ENCODE measurements at regions not wholly inside any gene's neighbourhood (a gene's known extent, or its start where the extent isn't known, plus 50 kb on each side); places are given as distances from the start of the nearest gene placed in this dataset.

DNA sequence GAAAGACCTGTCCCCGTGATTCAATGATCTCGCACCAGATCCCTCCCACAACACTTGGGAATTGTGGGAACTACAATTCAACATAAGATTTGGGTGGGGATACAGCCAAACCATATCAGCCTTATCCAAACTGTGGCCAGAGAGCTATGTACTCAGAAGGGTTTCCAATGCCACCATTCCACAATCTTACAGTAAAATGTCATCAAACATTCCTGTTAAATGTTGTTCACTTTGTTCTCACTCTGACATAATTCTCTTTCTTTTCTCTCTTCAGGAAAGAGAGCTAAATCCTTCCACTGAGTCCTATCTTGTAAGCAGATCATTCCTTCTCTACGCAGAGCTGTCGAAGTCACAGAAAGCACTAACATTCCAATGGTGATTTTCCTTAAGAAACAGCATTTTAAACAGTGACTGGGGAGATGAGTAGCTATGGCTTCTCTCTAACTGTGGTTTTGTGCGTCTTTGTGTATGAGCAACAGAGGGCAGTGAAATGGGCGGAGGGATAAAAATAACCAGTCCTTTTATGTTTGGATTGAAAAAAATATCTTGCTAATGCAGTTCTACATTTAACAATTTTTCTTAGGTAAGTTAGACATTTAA is 684.7 kb downstream of the EPHA4 start:
- H3K36me3 ChIP-seq = no peaks in the 10 kb centered on the region
- H3K4me1 ChIP-seq = no peaks in the 10 kb centered on the region
- ATAC-seq = no peak
- intact Hi-C loops (cut with DNase I) = no loop called here
- H3K27me3 ChIP-seq = no peaks in the 10 kb centered on the region
- no peaks in the 10 kb centered on the region for H3K9me3 ChIP-seq
- no peak for DNase-seq
- TF ChIP-seq, protein P1, sequence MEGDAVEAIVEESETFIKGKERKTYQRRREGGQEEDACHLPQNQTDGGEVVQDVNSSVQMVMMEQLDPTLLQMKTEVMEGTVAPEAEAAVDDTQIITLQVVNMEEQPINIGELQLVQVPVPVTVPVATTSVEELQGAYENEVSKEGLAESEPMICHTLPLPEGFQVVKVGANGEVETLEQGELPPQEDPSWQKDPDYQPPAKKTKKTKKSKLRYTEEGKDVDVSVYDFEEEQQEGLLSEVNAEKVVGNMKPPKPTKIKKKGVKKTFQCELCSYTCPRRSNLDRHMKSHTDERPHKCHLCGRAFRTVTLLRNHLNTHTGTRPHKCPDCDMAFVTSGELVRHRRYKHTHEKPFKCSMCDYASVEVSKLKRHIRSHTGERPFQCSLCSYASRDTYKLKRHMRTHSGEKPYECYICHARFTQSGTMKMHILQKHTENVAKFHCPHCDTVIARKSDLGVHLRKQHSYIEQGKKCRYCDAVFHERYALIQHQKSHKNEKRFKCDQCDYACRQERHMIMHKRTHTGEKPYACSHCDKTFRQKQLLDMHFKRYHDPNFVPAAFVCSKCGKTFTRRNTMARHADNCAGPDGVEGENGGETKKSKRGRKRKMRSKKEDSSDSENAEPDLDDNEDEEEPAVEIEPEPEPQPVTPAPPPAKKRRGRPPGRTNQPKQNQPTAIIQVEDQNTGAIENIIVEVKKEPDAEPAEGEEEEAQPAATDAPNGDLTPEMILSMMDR (IDR thresholded peaks at IDR 0.05) = no peak
- H3K4me3 ChIP-seq = no peak overlapping the region
- 85 to 89% methylated on average over 6 of the region's 6 CpGs for WGBS, 2 donors
- H3K27ac ChIP-seq = no peak overlapping the region

DNA sequence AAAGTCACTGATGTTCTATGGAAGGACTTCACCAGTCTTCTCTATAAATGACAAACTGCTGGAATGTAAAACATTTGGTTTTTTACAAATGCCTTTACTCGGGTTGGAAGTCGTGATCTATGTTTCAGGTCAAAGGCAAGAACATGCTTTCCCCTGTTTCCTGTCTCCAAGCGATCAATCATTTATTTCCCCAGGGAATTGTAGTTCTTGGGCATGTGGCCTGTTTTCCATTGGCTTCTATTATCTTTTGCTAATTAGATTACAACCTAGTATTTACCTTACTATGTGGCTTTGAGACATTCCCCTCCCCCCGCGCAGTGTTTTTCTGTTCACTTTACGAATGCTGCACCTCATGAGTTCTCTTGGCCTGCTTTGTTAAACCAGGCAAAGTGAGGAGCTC is 684.2 kb downstream of the EPHA4 start:
- TF ChIP-seq, protein P1 (IDR thresholded peaks at IDR 0.05) = no peak
- intact Hi-C loops (cut with DNase I) = no loop called here
- H3K36me3 ChIP-seq = no peaks in the 10 kb centered on the region
- H3K27ac ChIP-seq = no peak overlapping the region
- ATAC-seq (no peak), DNase-seq (no peak)
- H3K4me1 ChIP-seq = no peaks in the 10 kb centered on the region
- H3K27me3 ChIP-seq = no peaks in the 10 kb centered on the region
- 70 to 75% methylated on average over 6 of the region's 6 CpGs for WGBS, 2 donors
- no peak overlapping the region for H3K4me3 ChIP-seq
- no peaks in the 10 kb centered on the region for H3K9me3 ChIP-seq

DNA sequence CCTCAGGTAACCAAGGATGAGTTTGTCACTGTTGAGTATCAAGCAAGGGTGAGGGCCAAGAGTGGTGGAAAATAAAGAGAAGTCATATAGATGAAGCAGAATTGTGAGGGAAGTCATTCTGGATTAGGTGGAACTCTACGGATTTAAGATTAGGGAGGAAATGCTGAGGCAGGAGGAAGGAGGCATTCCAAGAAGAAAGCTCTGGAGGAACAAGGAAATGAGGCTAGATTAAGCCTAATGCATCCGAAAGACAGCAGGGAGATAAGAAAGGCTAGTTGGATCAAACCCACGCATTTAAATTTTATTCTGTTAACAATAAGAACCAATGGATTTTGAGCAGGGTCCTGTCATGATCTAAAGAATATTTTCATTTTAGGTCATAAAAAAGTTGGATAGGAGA is 681.2 kb downstream of the EPHA4 start:
- WGBS, 2 donors = 44 to 57% methylated on average over 3 of the region's 3 CpGs
- intact Hi-C loops (cut with DNase I) = loop anchor here in 1 of 10 donors (5.0 kb wide), 1 partner anchor 116 kb away; no protein-coding TSS in a partner anchor
- DNase-seq (no peak), ATAC-seq (no peak)
- no peaks in the 10 kb centered on the region for H3K36me3 ChIP-seq
- H3K27ac ChIP-seq = no peak overlapping the region
- H3K27me3 ChIP-seq = no peaks in the 10 kb centered on the region
- peaks cover 0 to 13% (median 0%) of the 10 kb centered on the region in 9 donors for H3K4me1 ChIP-seq
- TF ChIP-seq, protein P1 (IDR thresholded peaks at IDR 0.05) = no peak
- H3K4me3 ChIP-seq = no peak overlapping the region
- H3K9me3 ChIP-seq = no peaks in the 10 kb centered on the region

DNA sequence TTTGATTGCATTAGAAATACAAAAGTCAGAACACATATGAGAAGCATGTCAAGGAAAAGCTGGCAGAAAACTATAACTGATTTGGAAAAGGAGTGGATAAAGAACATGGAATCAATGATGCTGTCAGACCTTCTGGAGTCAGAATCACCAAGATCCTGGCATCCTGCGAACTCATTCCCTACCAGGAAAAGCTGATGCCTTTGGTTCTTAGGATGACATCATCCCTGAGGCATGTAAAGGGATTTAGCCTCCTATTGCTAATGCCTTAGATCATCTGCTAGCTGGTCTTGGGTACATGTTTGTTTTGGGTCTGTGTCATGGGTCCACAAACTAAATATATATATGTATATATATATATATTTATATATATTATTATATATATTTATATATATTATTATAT is 680.7 kb downstream of the EPHA4 start:
- intact Hi-C loops (cut with DNase I) = loop anchor here in 1 of 10 donors (5.0 kb wide), 1 partner anchor 116 kb away; no protein-coding TSS in a partner anchor
- H3K27ac ChIP-seq = no peak overlapping the region
- TF ChIP-seq, protein P1 (IDR thresholded peaks at IDR 0.05) = no peak
- H3K36me3 ChIP-seq = no peaks in the 10 kb centered on the region
- DNase-seq = no peak
- H3K4me3 ChIP-seq = no peak overlapping the region
- H3K27me3 ChIP-seq = no peaks in the 10 kb centered on the region
- WGBS, 2 donors = 21 to 62% methylated on average over 1 of the region's 1 CpG
- H3K9me3 ChIP-seq = no peaks in the 10 kb centered on the region
- ATAC-seq = no peak
- H3K4me1 ChIP-seq = peaks cover 0 to 13% (median 0%) of the 10 kb centered on the region in 9 donors

All from heart right ventricle (tissue), 16 donors.